GM21447 (cell line): ENCODE measurements at regions not wholly inside any gene's neighbourhood (a gene's known extent, or its start where the extent isn't known, plus 50 kb on each side); places are given as distances from the start of the nearest gene placed in this dataset.
"Not testable (repeated sequence)": the region's sequence is repeated elsewhere in the genome, so short reads cannot be mapped to it uniquely, and the experiment has no call there.

Source experiments
- ATAC-seq: cut with Tn5 transposase; IDR thresholded peaks from one replicate; pipeline ENCODE4 v1.9.1; 2021; ENCODE audit not compliant: unreplicated experiment

DNA sequence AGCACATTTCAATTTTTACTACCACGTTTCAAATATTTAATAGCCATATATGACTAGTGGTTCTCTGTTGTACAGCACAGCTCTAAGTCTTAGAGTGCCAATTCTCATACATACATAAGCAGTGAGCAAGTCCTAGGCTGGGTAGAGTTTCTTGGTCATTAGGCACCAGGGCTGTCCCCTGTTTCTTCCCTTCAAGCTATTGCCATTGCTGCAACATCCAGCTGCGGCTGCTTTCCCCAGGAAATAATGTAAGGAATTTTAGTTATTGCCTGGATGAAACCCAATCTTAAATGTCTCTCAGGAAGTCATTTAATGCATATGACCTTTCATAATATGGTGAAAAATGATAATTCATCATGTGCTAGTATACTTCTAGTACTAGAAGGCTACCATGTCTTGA, 74.1 kb upstream of the PPP3CA start:
- no peak for ATAC-seq

DNA sequence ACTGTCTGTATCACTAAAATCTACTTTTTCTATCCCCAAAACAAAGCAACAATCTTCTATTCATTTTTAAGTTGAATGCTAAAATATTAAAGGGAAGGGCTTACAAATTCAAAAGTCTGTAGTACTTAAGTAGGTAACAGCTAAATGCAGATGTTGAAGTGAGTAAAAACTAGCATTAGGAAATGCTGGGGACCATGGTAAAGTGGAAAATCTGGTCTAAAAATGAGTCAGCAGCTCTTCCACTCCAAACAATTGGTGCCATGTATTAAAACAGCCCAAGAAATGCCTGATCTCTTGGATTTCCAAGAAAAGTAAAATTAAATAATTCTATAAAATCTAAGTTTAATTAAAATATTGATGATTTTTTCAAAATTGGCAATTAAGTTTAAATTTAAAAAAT, 73.3 kb upstream of the PPP3CA start:
- no peak for ATAC-seq

DNA sequence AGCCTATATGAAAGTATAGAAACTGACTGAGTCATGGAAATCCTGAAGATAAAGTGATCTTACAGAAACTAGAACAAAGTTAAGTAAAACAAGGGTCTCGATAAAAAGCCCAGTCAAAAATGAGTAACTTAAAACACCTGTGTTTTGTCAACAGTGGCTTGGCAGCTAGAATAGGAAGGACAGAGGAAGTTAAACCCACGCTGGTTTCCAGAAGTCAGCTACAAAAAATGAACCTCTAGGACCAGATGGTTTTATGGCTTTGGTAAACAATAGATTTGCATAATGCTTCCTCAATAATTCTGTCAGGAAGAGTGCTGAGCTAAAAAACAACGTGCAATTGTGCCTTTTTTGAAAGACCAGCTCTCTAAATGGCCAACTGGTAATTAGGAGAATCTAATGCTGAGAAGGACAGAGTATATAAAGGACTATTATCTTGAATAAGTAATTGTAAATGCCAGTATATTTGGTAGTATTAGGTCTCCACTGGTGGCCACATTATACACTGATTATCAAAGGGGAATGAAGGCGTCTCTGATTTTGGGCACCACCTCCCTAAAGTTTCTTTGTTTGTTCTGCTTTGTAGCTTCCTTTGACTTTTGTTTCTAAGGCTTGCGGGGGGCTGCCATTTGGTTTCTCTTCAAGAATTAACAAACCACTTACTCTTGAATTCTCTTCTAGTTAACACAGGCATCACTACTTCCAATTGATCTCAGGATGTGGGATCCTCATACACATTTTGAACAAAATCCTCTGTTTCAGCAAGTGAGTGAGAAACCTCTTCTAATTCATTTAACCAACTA, 72.2 kb upstream of the PPP3CA start:
- ATAC-seq: peak; percentile 84

DNA sequence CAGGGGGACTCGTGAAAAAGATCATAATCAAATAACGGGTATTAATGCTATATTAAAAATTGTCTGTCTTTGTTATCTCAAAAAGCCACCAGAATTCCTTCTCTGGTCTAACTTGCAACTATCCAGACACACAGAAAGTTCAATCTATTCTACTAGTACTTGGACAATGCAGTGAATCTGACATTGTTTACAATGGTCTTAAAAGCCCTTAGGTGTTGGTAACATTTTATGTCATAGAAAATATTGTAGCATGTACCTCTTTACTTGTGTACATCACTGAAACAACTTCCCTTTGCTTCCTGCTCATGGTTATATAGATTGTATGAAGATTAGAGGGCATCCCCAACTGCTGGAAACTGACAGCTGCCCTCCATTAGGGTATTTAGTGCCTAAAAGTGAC, 71.1 kb upstream of the PPP3CA start:
- peak; percentile 2 for ATAC-seq

DNA sequence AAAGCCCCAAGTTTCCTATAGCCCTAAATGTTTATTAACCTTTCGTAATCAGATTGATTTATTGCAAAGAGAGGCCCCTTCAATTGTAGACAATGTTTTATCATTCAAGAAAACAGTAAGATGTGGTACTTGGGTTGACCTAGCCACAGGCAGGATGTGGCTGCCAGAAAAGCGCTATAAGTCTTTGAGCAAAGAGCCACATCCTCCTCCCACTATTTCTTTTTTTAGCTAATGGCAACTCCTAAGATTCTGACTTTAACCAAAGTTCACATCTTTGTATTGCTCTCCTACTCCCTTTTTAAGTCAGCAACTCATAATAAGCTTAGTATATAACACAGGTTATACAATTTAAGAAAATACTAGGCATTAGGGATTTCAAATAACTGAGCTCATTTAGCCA, 70.7 kb upstream of the PPP3CA start:
- peak; percentile 72 for ATAC-seq

DNA sequence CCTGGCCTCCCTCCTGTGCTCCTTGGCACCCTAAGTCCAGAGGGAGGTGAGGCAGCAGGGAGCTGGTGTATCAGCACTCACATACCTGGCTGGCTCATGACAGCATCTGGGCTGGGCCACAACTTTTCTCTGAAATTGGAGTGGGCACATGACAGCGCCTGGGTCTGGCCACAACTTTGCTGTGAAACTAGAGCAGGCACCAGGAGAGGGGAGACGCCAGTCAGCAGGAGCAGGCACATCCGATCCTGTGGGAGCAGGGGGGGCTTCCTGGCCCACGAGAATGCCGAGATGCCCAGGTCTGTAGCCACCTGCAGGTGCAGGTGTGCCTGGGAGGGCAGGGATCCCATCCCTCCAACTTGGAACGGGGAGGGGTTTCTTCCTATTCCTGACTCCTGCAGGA, 69.7 kb upstream of the PPP3CA start:
- ATAC-seq: no peak

DNA sequence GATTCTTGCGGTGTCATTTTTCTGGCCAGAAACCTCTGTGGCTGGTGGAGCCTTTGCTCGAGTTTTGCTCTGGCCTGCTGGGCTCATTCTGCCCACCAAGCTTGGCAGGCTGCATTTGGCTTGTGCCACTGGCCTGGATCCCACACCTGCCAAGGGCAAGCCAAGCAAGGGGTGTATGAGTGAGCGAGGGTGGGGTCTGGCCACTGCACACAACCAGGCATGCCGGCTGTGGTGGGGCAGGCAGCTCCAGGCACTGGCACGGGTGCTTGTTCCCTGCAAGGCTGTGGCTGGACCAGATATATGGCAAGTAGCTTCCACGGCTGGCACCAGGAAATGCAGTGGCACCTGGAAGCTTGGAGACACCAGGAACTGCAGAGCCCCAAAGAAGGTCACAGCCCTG, 68.6 kb upstream of the PPP3CA start:
- ATAC-seq: no peak

DNA sequence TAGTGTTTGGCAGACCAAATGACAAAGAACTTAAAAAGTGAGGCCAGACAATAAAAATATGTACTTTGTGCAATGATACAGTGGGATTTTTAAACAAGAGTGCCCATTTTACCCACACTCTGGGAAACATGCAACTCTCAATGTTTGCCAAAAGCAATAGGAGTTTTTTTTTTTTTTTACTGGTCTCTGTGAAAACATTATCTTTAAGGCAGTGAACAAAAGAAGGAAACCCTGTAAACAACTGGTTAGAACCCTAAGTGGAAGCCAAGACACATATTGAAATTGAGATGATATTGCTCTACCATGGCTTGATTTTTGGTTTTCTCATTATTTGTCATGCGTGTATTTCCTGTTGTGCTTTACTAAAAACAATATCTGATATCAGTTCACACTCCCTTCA, 67.2 kb upstream of the PPP3CA start:
- ATAC-seq: no peak

DNA sequence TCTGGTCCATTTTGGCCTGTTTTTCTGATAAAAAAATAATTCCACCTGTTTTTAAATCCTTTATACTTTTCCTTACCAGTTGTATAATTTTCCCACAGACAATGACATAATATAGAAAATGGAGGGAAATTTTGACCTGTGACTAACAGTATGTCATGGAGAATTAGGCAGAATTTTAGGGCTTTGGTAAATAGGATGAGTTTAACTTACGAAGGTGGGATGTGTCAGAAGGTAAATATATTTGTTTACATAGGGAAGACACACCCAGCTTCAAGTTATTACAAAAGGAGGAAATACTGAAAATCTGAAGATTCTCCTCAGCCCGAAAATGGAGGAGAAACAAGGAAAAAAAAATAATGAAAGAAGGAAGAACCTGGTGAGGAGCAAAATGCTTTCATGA, 64.6 kb upstream of the PPP3CA start:
- no peak for ATAC-seq

DNA sequence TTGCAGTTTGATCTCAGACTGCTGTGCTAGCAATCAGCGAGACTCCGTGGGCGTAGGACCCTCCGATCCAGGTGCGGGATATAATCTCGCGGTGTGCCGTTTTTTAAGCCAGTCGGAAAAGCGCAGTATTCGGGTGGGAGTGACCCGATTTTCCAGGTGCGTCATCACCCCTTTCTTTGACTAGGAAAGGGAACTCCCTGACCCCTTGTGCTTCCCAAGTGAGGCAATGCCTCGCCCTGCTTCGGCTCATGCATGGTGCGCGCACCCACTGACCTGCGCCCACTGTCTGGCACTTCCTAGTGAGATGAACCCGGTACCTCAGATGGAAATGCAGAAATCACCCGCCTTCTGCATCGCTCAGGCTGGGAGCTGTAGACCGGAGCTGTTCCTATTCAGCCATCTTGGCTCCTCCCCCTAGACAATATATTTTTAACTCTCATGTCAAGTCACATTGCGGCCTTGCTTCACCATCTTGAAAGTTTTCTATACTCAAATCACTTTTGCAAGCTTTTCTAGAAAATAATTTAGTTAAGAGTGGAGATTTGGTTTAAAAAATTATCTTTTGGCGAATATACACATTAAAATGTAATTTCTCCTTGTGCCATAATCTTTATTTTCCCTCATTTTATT, 64.1 kb upstream of the PPP3CA start:
- not testable (repeated sequence) for ATAC-seq

DNA sequence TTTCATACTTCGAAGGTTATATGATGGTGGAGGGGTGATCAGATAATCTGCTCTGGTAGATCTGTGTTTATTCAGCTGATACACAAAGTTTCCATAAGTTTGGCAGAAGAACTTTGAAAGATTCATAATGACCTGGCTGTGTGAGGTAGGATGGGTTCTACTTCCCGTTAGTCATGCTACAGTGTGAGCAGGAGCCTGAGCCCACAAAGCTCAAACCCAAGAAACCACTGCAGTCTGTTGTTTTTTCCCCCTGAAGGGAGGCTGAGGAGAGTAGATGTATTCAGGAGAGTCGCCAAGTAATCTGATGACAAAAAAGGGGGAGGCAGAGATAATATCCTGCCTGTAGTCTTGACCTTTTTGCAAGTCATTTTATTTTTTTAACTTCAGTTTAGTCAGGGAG, 52.8 kb upstream of the PPP3CA start:
- ATAC-seq: no peak

DNA sequence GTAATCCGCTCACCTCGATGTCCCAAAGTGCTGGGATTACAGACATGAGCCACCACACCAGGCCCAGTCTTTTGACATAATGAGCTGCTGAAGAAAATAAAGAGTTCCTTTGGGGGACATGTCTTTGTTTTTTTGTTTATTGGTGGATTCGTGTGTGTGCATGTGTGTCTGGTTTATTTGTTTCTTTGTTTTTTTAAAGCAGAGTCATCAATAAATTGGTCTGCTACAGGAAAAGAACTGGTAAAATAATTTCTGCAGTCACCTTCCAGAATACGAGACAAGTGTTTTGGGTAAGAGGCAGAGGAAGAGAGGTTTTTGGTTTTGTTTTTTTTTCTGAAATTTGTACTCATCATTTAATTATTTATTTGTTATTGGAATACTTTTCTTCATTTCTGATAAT, 51.5 kb upstream of the PPP3CA start:
- ATAC-seq: no peak
